GM10266 (cell line): ENCODE measurements at regions not wholly inside any gene's neighbourhood (a gene's known extent, or its start where the extent isn't known, plus 50 kb on each side); places are given as distances from the start of the nearest gene placed in this dataset.

Experiments
- DNase-seq: peaks from one replicate; pipeline ENCODE4 v3.0.0; 2012; ENCODE audit errors: extremely low spot score
- TF ChIP-seq, protein P1 (sequence below): IDR thresholded peaks from 2 replicates; pipeline ENCODE4 v1.5.1; 2012; ENCODE audit warnings: mild to moderate bottlenecking, low read depth; ENCODE audit not compliant: control insufficient read depth, insufficient read depth; ENCODE audit errors: missing control alignments

GRCh38 chr6:69593706-69594105 is 203.1 kb downstream of the LMBRD1 start:
- TF ChIP-seq, protein P1, sequence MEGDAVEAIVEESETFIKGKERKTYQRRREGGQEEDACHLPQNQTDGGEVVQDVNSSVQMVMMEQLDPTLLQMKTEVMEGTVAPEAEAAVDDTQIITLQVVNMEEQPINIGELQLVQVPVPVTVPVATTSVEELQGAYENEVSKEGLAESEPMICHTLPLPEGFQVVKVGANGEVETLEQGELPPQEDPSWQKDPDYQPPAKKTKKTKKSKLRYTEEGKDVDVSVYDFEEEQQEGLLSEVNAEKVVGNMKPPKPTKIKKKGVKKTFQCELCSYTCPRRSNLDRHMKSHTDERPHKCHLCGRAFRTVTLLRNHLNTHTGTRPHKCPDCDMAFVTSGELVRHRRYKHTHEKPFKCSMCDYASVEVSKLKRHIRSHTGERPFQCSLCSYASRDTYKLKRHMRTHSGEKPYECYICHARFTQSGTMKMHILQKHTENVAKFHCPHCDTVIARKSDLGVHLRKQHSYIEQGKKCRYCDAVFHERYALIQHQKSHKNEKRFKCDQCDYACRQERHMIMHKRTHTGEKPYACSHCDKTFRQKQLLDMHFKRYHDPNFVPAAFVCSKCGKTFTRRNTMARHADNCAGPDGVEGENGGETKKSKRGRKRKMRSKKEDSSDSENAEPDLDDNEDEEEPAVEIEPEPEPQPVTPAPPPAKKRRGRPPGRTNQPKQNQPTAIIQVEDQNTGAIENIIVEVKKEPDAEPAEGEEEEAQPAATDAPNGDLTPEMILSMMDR = no peak
- no peak for DNase-seq

GRCh38 chr6:69589626-69590025 is 207.2 kb downstream of the LMBRD1 start:
- DNase-seq = no peak
- TF ChIP-seq, protein P1 = no peak

DNA sequence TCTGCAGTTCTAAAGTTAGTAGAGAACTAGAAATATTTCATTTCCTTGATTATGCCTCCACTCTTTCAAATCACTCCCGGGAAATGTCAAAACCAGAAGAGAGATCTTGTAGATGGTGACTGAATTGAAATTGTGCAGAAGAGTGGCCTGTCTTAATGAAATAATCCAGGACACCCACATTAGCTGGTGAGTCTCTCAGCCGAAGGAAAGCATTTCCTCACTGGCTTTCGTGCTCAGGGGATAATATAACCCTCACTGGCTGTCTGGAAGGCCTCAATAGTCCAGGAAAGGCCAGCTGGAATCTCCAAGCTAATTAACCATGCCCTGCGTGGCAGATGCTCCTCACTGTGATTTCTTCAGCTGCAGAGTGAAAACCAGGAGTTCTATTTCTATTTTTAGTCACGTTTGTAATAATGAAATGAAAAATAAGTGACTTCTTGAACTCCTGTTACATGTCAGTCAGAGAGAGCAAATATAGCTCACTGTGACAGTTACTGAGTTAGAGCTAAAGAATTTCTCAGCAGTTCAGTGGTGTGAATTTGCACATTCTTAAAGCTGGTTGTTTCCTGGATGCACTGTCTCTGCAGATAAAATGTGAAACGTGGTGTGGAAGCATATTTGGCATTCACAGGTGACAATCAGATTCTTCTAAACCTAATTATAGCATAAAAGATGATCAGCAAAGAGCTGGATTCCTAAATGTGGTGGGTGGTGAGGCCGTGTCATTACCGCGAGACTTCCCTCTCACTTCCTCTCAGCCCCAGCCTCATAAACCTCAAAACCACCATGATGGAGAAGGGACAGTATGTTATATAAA is 211.7 kb downstream of the LMBRD1 start:
- peak; percentile 22 for DNase-seq
- TF ChIP-seq, protein P1 = no peak

GRCh38 chr6:69584536-69584912 is 212.3 kb downstream of the LMBRD1 start:
- no peak for DNase-seq
- TF ChIP-seq, protein P1 = no peak

- TF ChIP-seq, protein P1 = no peak
- no peak for DNase-seq
Observed at GRCh38 chr6:69581581-69581980, 215.2 kb downstream of the LMBRD1 start.

DNA sequence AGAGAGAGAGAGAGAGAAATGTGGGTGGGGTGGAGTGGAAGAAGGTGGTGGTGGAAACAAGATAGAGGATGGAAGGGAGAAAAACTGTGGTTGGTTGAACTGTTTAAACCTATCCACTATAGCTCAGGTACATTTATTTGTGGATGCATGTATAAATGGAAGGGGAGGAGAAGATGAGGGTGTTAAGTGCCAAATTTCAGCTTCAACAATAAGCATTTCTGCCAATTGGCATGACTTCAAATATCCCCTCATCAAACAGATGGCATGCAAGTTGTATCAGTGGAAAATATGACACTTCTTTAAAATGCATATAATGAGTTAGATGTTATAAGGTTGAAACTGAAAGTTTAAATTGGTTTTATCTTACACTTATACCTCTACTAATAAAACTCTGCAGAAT is 216.1 kb downstream of the LMBRD1 start:
- TF ChIP-seq, protein P1 = no peak
- DNase-seq = no peak

DNA sequence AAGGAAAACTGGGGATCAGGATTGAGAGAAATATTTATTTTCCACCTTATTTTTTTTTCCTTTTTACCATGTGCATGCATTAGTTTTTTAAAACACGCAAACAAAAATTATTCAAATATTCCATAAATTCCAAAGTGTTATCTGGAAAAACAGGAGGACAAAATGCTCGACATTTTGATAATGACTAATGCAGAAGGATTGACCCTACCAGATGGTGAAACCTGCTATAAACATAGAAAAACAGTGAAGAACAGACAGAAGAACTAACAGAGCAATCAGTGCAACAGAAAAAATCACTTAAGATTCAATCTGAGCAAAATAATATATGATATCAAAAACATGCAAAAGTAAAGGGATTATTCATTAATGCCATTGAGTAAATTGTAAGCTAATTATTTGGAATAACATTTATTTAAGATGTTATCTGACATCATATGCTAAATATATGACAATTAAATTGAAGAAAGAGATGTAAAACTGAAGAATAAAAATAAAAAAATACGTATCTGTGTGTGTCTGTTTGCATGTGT is 218.4 kb downstream of the LMBRD1 start:
- no peak for DNase-seq
- TF ChIP-seq, protein P1 = no peak
